H1 (cell line): ENCODE measurements at regions not wholly inside any gene's neighbourhood (a gene's known extent, or its start where the extent isn't known, plus 50 kb on each side); places are given as distances from the start of the nearest gene placed in this dataset.

Experiments
- USF2 ChIP-seq: IDR thresholded peaks from 2 replicates; pipeline ENCODE4 v1.6.1; 2011; ENCODE audit warnings: low read length, improper control_type of control experiment

GRCh38 chr4:176440698-176441097 lies 120.9 kb downstream of the SPCS3 start (continued):
- no peak for TF ChIP-seq USF2
